Vagina (tissue), 2 donors: ENCODE measurements at regions not wholly inside any gene's neighbourhood (a gene's known extent, or its start where the extent isn't known, plus 50 kb on each side); places are given as distances from the start of the nearest gene placed in this dataset.

Source experiments
- CTCF ChIP-seq, 3 experiments: fragments of 450-650 bp in 2 of 3; fragments of 200-600 bp in 1 of 3; sonication (generic) in 1 of 3; IDR thresholded peaks; one replicate each; pipeline ENCODE4 v1.5.1; 2017 to 2019; ENCODE audit warnings: antibody characterized with exemption in 3 of 3, mild to moderate bottlenecking in 2 of 3, moderate library complexity in 2 of 3
- POLR2A ChIP-seq, 2 donors: fragments of 450-650 bp; IDR thresholded peaks; one replicate each; pipeline ENCODE4 v1.6.1; 2017; ENCODE audit warnings: antibody characterized with exemption in 2 of 2, mild to moderate bottlenecking in 2 of 2, moderate library complexity in 2 of 2
- POLR2AphosphoS5 ChIP-seq, 2 donors: sonication (generic); formaldehyde crosslinking; IDR thresholded peaks; one replicate each; pipeline ENCODE4 v1.9.0; 2017; ENCODE audit warnings: antibody characterized with exemption in 2 of 2, mild to moderate bottlenecking in 2 of 2, low read depth in 1 of 2; ENCODE audit not compliant: insufficient read depth in 1 of 2

GRCh38 chr12:124718458-124718857, 145.2 kb downstream of the SCARB1 start:
- no peak for TF ChIP-seq CTCF (IDR thresholded peaks at IDR 0.05)
- no peak for TF ChIP-seq POLR2AphosphoS5 (IDR thresholded peaks at IDR 0.05; ENCODE audit: insufficient read depth in 1 of 2, low read depth in 1 of 2)
- TF ChIP-seq POLR2A (IDR thresholded peaks at IDR 0.05) = no peak
